ENCODE measurements at regions not wholly inside any gene's neighbourhood (a gene's known extent, or its start where the extent isn't known, plus 50 kb on each side); places are given as distances from the start of the nearest gene placed in this dataset.

GRCh38 chr6:167719920-167720319 lies 106.8 kb upstream of the AFDN start:
- H3K27me3 ChIP-seq (ENCODE audit: control insufficient read depth, insufficient read depth, low read length) = no peaks in the 10 kb centered on the region
- H3K4me3 ChIP-seq (ENCODE audit: low read depth, low read length) = no peak overlapping the region
- no peak for DNase-seq (ENCODE audit: low read depth)
- FAIRE-seq = no peak
- TF ChIP-seq CTCF (IDR thresholded peaks at IDR 0.05; ENCODE audit: insufficient read depth, low read length, severe bottlenecking) = no peak
- H3K36me3 ChIP-seq (ENCODE audit: control insufficient read depth, insufficient read depth, low read length) = no peaks in the 10 kb centered on the region

GRCh38 chr6:167720456-167721285 lies 106.0 kb upstream of the AFDN start:
- FAIRE-seq (no peak), DNase-seq (ENCODE audit: low read depth) (no peak)
- Histone ChIP-seq H3K27me3 (ENCODE audit: control insufficient read depth, insufficient read depth, low read length) (no peaks in the 10 kb centered on the region), H3K4me3 (ENCODE audit: low read depth, low read length) (no peak overlapping the region), H3K36me3 (ENCODE audit: control insufficient read depth, insufficient read depth, low read length) (no peaks in the 10 kb centered on the region)
- no peak for TF ChIP-seq CTCF (IDR thresholded peaks at IDR 0.05; ENCODE audit: insufficient read depth, low read length, severe bottlenecking)

GRCh38 chr6:167721291-167721690 lies 105.4 kb upstream of the AFDN start:
- DNase-seq (ENCODE audit: low read depth) (no peak), FAIRE-seq (no peak)
- Histone ChIP-seq H3K4me3 (ENCODE audit: low read depth, low read length) (no peak overlapping the region), H3K36me3 (ENCODE audit: control insufficient read depth, insufficient read depth, low read length) (no peaks in the 10 kb centered on the region), H3K27me3 (ENCODE audit: control insufficient read depth, insufficient read depth, low read length) (no peaks in the 10 kb centered on the region)
- no peak for TF ChIP-seq CTCF (IDR thresholded peaks at IDR 0.05; ENCODE audit: insufficient read depth, low read length, severe bottlenecking)

GRCh38 chr6:167722634-167723309 lies 103.9 kb upstream of the AFDN start:
- no peak for TF ChIP-seq CTCF (IDR thresholded peaks at IDR 0.05; ENCODE audit: insufficient read depth, low read length, severe bottlenecking)
- H3K4me3 ChIP-seq (ENCODE audit: low read depth, low read length) = no peak overlapping the region
- H3K36me3 ChIP-seq (ENCODE audit: control insufficient read depth, insufficient read depth, low read length) = no peaks in the 10 kb centered on the region
- no peak for DNase-seq (ENCODE audit: low read depth)
- FAIRE-seq = no peak
- no peaks in the 10 kb centered on the region for H3K27me3 ChIP-seq (ENCODE audit: control insufficient read depth, insufficient read depth, low read length)

GRCh38 chr6:167726043-167726621 lies 100.6 kb upstream of the AFDN start:
- Histone ChIP-seq H3K4me3 (ENCODE audit: low read depth, low read length) (no peak overlapping the region), H3K36me3 (ENCODE audit: control insufficient read depth, insufficient read depth, low read length) (no peaks in the 10 kb centered on the region), H3K27me3 (ENCODE audit: control insufficient read depth, insufficient read depth, low read length) (no peaks in the 10 kb centered on the region)
- FAIRE-seq = no peak
- no peak for TF ChIP-seq CTCF (IDR thresholded peaks at IDR 0.05; ENCODE audit: insufficient read depth, low read length, severe bottlenecking)
- DNase-seq (ENCODE audit: low read depth) = no peak
